ENCODE measurements at regions not wholly inside any gene's neighbourhood (a gene's known extent, or its start where the extent isn't known, plus 50 kb on each side); places are given as distances from the start of the nearest gene placed in this dataset.

- TF ChIP-seq CTCF (conservative IDR thresholded peaks at IDR 0.05; ENCODE audit: low read depth, low read length) = no peak
- no peak for TF ChIP-seq BHLHE40 (IDR thresholded peaks at IDR 0.05; ENCODE audit: low read depth, low read length)
- TF ChIP-seq POLR2A (IDR thresholded peaks at IDR 0.05; ENCODE audit: low read depth, low read length) = no peak
- no peak for TF ChIP-seq USF2 (IDR thresholded peaks at IDR 0.05; ENCODE audit: low read depth, low read length)
- TF ChIP-seq RAD21 (IDR thresholded peaks at IDR 0.05; ENCODE audit: low read length) = no peak
- TF ChIP-seq SMC3 (IDR thresholded peaks at IDR 0.05; ENCODE audit: low read depth, low read length) = no peak
- no peak for TF ChIP-seq RFX5 (IDR thresholded peaks at IDR 0.05; ENCODE audit: low read depth, low read length)
These were observed 160.0 kb upstream of the CCL2 start for GRCh38 chr17:34095106-34095505.

Data from IMR-90 (cell line).